ENCODE measurements at regions not wholly inside any gene's neighbourhood (a gene's known extent, or its start where the extent isn't known, plus 50 kb on each side); places are given as distances from the start of the nearest gene placed in this dataset.

DNA sequence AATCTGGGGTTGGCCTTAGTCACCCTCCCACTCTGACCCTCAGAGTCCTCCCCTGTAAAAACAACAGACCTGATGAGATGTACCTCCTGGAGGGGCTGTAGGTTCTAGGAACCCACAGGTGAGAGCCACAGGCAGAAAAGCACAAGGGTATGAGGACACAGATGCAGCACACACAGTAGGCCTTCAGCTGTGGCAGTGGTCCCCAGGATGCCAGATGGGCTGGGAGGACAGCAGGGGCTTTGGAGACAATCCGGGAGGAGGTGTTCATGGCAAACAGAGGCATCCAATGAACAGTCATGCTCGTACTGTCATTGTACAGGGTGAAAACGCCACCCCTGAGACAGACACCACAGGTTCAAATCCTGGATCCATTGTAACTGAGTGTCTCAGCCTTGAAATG, 463.1 kb downstream of the MATN1 start:
- H3K27me3 Mint-ChIP-seq: peaks cover 20% of the 10 kb centered on the region
- no peak overlapping the region for H3K27ac Mint-ChIP-seq (ENCODE audit: low read depth)
- no peak overlapping the region for H3K4me3 Mint-ChIP-seq
- no peaks in the 10 kb centered on the region for H3K36me3 Mint-ChIP-seq (ENCODE audit: insufficient read depth)
- DNase-seq (ENCODE audit: low spot score in 2 of 2): no peak
- H3K4me1 Mint-ChIP-seq: no peaks in the 10 kb centered on the region
- no peak for ATAC-seq (replicated peaks; ENCODE audit: extremely low read depth, poor library complexity, severe bottlenecking)
- H3K9me3 Mint-ChIP-seq: peaks cover 5% of the 10 kb centered on the region

DNA sequence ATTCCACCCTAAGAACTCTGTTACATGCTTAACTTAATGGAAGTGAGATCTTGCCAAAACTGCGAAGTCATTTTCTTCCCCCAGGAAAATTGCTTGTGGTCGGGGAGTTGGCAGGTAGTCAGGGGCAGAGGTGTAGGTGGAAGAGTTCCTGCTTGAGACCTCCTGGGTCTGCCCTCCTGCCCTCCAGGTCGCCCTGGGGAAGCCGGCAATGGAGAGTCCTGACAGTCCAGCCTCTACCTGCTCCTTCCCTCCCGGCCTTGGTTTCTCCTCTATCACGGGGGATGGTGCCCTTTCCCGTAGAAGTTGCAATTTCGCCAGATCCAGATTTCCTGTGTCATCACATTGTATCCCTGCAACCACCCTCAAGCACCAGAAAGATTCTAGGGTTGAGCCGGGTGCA, 463.8 kb downstream of the MATN1 start:
- Mint-ChIP-seq H3K36me3 (ENCODE audit: insufficient read depth) (no peaks in the 10 kb centered on the region), H3K27ac (ENCODE audit: low read depth) (no peak overlapping the region), H3K4me3 (no peak overlapping the region), H3K4me1 (no peaks in the 10 kb centered on the region), H3K9me3 (peaks cover 5% of the 10 kb centered on the region), H3K27me3 (peaks cover 25% of the 10 kb centered on the region)
- DNase-seq (ENCODE audit: low spot score in 2 of 2) (no peak), ATAC-seq (replicated peaks; ENCODE audit: extremely low read depth, poor library complexity, severe bottlenecking) (no peak)

DNA sequence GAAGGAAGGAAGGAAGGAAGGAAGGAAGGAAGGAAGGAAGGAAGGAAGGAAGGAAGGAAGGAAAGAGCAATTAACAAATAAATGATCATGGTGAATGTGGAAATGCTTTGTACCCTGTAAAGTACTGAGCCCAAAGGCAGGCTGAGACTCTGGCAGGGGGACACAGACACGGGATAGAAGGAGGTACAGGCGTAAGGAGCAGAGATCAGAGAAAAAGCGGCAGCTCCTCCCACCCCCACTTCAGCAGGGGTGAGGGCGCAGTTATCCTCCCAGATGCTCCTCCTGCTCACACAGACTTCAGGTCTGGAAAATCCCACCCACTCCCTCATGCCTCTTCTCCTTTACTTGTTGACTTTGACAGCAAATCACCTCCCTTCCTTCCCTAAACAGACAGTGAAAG, 464.5 kb downstream of the MATN1 start:
- Mint-ChIP-seq H3K27ac (ENCODE audit: low read depth) (no peak overlapping the region), H3K27me3 (peaks cover 33% of the 10 kb centered on the region), H3K36me3 (ENCODE audit: insufficient read depth) (no peaks in the 10 kb centered on the region), H3K9me3 (peaks cover 5% of the 10 kb centered on the region), H3K4me1 (no peaks in the 10 kb centered on the region), H3K4me3 (no peak overlapping the region)
- no peak for ATAC-seq (replicated peaks; ENCODE audit: extremely low read depth, poor library complexity, severe bottlenecking)
- no peak for DNase-seq (ENCODE audit: low spot score in 2 of 2)

DNA sequence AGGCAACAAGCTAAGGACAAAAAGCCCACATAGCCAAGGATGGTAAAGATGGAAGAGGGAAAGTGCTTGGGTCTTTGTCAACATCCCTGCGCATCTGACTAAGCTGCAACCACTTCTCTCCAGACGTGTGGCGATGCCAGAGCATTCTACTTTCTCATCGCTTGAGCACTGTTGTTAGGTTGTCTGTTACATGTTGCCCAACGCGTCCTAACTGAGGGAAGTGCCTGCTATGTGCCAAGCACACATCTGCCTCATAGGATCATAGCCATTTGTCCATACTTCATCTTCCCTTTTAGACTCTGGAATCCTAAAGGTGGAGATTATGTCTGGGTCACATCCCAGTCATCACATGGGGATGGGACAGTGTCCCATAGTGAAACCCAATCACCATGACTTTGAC, 464.9 kb downstream of the MATN1 start:
- no peak for DNase-seq (ENCODE audit: low spot score in 2 of 2)
- no peak for ATAC-seq (replicated peaks; ENCODE audit: extremely low read depth, poor library complexity, severe bottlenecking)
- peaks cover 37% of the 10 kb centered on the region for H3K27me3 Mint-ChIP-seq
- H3K4me1 Mint-ChIP-seq: no peaks in the 10 kb centered on the region
- H3K27ac Mint-ChIP-seq (ENCODE audit: low read depth): no peak overlapping the region
- H3K9me3 Mint-ChIP-seq: peaks cover 5% of the 10 kb centered on the region
- no peak overlapping the region for H3K4me3 Mint-ChIP-seq
- H3K36me3 Mint-ChIP-seq (ENCODE audit: insufficient read depth): no peaks in the 10 kb centered on the region

DNA sequence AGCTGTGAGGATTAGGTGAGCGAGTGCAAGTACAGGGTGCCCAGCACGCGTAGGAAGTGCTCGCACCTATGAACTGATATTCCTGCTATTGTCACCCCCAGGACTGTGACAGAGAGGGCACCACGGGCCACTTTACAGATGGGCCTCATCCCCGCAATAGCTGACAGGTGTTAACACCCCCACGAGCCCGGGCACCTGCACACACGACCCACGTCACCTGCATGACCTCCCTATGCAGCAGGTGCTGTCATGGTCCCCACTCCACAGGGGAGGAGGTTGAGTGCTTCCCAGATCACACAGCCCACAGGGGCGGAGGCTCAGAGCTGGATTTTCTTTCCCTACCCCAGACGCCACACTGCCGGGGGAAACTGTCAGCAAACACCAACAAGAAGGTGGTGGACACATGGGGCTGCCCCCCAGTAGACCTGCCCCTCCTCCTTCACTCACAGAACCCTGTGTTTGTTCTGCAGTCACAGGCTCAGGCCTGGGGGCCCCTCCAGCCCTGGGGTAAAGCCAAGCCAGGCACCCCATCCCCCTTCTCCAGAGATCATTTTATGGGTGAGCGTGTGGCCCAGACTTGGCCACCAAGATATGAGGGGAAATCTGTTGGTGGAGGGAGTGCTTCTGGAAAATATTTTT, 465.5 kb downstream of the MATN1 start:
- H3K27ac Mint-ChIP-seq (ENCODE audit: low read depth): no peak overlapping the region
- H3K27me3 Mint-ChIP-seq: peaks cover 43% of the 10 kb centered on the region
- H3K9me3 Mint-ChIP-seq: peaks cover 5% of the 10 kb centered on the region
- DNase-seq (ENCODE audit: low spot score in 2 of 2): no peak
- no peak for ATAC-seq (replicated peaks; ENCODE audit: extremely low read depth, poor library complexity, severe bottlenecking)
- no peaks in the 10 kb centered on the region for H3K4me1 Mint-ChIP-seq
- H3K4me3 Mint-ChIP-seq: no peak overlapping the region
- H3K36me3 Mint-ChIP-seq (ENCODE audit: insufficient read depth): no peaks in the 10 kb centered on the region

DNA sequence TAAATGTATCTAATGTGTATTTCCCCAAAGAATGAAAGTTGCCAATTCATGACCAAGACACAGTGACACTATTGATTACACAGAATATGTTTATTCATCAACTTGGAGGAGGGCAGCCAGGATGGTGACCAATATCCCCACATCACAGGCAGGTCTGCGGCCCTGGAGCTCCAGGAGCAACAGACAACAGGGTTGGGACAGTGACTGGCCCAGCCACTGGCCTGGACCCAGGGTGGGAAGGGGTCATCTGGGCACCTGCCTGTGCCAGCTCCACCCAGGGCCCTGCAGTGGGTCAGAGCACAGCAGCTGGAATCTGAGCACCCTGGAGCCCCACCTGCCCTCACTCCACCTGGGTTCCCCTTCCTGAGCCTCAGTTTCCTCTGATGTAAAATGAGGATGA, 466.1 kb downstream of the MATN1 start:
- no peak for ATAC-seq (replicated peaks; ENCODE audit: extremely low read depth, poor library complexity, severe bottlenecking)
- Mint-ChIP-seq H3K9me3 (peaks cover 5% of the 10 kb centered on the region), H3K27ac (ENCODE audit: low read depth) (no peak overlapping the region), H3K4me3 (no peak overlapping the region), H3K27me3 (peaks cover 48% of the 10 kb centered on the region), H3K4me1 (no peaks in the 10 kb centered on the region), H3K36me3 (ENCODE audit: insufficient read depth) (no peaks in the 10 kb centered on the region)
- no peak for DNase-seq (ENCODE audit: low spot score in 2 of 2)

DNA sequence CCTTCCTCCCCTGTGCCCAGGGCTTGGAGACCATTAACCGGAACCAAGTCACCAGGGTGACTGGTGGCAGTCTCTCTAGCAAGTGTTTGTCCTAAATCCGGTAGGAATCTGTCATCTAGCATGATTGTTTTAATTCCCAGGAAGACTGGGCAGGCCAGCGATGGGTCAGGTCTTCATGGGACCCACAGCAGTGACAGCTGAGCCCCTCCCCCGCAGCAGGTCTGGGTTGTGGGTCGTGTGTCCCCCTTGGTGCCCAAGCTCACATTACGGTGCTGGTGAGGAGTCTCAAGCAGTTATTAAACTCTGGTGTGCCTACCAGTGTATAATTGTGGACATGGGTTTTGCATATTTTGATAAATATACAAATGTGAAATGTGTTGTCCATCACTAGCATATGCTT, 466.5 kb downstream of the MATN1 start:
- H3K4me3 Mint-ChIP-seq: no peak overlapping the region
- H3K9me3 Mint-ChIP-seq: peaks cover 5% of the 10 kb centered on the region
- no peaks in the 10 kb centered on the region for H3K36me3 Mint-ChIP-seq (ENCODE audit: insufficient read depth)
- ATAC-seq (replicated peaks; ENCODE audit: extremely low read depth, poor library complexity, severe bottlenecking): no peak
- no peak for DNase-seq (ENCODE audit: low spot score in 2 of 2)
- no peak overlapping the region for H3K27ac Mint-ChIP-seq (ENCODE audit: low read depth)
- peaks cover 53% of the 10 kb centered on the region for H3K27me3 Mint-ChIP-seq
- H3K4me1 Mint-ChIP-seq: no peaks in the 10 kb centered on the region

DNA sequence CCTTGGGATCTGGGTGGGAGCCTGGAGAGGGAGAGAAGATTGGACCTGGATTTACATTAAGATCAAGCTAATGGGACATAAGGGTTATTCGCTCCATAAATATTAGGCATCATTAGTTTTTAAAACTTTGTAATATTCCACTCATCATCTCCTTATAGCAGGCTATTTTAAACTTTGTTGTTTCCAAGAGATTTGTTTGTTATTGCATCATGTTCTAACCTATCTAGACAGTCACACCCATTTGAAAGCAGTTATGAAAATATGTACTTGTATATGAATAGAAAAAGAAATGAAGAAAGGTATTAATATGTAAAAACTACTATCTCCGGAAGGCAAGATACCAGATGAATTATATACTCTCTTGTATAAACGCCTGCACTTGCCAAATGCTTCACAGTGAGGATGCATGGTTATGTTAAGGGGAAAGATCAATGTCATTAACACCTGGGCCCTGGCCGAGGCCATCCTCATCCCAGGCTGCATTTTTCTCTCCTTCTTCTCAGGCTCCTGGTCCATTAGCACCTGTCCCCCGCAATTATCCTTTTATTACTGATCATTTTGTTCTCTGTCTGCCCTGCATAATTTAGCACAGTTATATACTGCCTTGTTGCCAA, 468.2 kb downstream of the MATN1 start:
- ATAC-seq (replicated peaks; ENCODE audit: extremely low read depth, poor library complexity, severe bottlenecking) (no peak), DNase-seq (ENCODE audit: low spot score in 2 of 2) (no peak)
- no peaks in the 10 kb centered on the region for H3K4me1 Mint-ChIP-seq
- H3K4me3 Mint-ChIP-seq: no peak overlapping the region
- peaks cover 66% of the 10 kb centered on the region for H3K27me3 Mint-ChIP-seq
- no peaks in the 10 kb centered on the region for H3K36me3 Mint-ChIP-seq (ENCODE audit: insufficient read depth)
- H3K27ac Mint-ChIP-seq (ENCODE audit: low read depth): no peak overlapping the region
- no peaks in the 10 kb centered on the region for H3K9me3 Mint-ChIP-seq

DNA sequence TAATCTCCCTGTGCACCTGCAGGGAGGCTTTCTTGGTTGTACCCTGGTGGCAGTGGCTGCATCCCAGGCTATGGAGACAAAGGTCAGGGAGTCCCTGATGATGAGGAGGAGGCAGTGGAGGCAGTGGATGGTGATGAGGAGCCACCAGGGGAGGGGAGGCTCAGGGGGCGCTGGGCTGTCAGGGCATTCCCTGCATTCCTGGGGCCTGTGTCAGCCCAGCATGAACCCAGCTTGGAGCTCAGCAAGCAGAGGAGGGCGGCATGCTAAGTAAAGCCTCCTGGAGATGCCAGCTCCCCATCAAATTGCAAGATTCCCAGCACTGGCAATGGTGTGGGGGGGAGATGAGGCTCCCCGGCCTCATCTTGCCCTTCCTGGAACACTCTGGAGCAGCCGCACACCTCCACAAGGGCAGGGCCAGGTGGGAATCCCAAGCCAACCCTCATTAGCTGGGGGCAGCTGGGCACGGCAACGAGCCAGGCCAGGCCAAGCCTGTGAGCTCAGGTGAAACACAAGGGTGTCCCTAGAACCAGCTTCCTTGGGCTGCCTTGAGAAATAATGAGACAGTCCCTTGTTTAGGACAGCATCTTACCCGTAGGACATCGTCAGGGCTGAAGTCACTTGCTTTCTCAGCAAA, 469.5 kb downstream of the MATN1 start:
- DNase-seq (ENCODE audit: low spot score in 2 of 2): no peak
- Mint-ChIP-seq H3K4me1 (no peaks in the 10 kb centered on the region), H3K27ac (ENCODE audit: low read depth) (no peak overlapping the region), H3K9me3 (no peaks in the 10 kb centered on the region), H3K27me3 (peaks cover 59% of the 10 kb centered on the region), H3K36me3 (ENCODE audit: insufficient read depth) (no peaks in the 10 kb centered on the region), H3K4me3 (no peak overlapping the region)
- ATAC-seq (replicated peaks; ENCODE audit: extremely low read depth, poor library complexity, severe bottlenecking): no peak

DNA sequence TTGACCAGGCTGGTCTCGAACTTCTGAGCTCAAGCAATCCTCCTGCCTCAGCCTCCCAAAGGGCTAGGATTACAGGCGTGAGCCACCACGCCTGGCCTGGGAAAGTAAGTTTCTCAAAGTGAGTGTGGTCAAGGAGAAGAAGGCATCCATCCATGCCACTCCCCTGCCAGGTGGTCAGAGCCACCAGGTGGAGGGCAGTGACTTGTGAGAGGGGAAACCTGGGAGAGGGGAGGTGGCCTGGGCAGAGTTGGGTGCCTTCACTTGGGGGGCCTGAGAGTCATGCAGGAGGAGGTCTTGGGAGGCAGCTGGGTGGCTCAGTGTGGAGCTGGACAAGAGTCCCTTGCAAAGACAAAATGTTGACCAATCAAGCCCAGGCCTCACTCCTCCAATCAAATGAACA, 470.0 kb downstream of the MATN1 start:
- Mint-ChIP-seq H3K27me3 (peaks cover 53% of the 10 kb centered on the region), H3K9me3 (no peaks in the 10 kb centered on the region), H3K4me3 (no peak overlapping the region), H3K4me1 (no peaks in the 10 kb centered on the region), H3K27ac (ENCODE audit: low read depth) (no peak overlapping the region), H3K36me3 (ENCODE audit: insufficient read depth) (no peaks in the 10 kb centered on the region)
- no peak for DNase-seq (ENCODE audit: low spot score in 2 of 2)
- no peak for ATAC-seq (replicated peaks; ENCODE audit: extremely low read depth, poor library complexity, severe bottlenecking)

DNA sequence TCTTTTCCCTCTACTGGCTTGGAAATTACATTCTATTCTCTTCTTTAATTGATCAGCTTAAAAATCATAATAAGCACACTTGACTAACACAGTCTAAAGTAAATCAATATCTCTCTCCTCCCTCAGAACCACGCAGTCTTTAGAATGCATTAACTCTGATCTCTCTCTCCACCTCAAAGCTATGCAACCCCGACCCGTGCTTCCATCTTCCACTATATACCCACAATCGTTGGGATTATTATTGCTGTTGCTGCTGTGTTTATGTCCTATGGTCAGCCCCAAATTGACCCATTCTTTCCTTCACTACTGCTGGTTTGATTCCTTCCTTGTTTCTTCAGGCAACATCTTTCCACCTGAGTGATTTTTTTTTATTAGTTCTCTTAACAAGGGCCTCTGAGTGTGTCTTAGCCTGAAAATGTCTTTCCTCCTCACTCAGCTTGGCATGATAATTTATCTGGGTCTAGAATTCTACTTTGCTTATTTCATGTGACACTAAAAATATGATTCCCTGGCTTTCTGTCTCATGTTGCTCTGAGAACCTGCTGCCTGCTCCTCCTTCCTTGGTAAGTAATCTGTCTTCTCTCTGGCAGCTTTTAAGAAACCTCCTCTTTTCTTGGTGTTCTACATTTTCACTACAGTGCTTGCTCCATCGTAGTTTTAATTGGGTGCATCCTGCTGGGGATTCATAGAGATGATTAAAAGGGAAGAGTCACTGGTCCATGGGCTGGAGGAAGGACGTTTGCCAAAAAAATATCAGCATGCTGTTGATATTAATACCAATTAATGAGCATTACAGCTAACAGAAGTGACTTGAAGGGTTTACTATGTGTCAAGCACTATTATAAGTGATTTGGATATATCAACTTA, 472.2 kb downstream of the MATN1 start:
- Mint-ChIP-seq H3K36me3 (ENCODE audit: insufficient read depth) (no peaks in the 10 kb centered on the region), H3K27ac (ENCODE audit: low read depth) (no peak overlapping the region), H3K4me3 (no peak overlapping the region), H3K9me3 (no peaks in the 10 kb centered on the region), H3K27me3 (peaks cover 47% of the 10 kb centered on the region), H3K4me1 (no peaks in the 10 kb centered on the region)
- ATAC-seq (replicated peaks; ENCODE audit: extremely low read depth, poor library complexity, severe bottlenecking) (no peak), DNase-seq (ENCODE audit: low spot score in 2 of 2) (no peak)

DNA sequence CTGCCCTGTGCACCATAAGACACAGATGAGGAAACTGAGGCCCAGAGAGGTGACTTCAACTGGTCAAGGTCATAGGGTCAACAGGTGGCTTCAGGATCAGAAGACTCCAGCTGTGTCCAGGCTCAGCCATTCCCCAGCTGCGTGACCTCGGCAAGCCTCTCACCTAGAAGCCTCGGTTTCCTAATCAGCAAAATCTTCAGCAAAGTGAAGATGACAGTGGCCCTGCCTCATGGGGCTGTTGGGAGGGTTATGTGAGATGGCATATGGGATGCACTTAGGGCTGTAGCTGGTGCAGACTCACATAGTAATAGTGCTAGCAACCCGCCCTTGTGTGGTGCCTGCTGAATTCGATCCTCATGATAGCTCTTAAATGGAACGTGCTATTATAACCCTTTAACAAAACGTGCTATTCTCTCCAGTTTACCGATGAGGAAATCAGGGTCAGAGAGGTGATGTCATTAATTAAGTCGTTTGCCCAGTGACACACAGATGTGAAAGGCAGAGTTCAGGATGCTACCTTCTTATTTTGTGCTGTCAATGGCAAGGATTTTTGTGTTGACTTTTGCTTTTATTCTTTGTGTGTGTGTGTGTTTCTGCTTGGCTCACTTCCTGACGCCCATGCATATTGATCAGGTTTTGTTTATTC, 472.9 kb downstream of the MATN1 start:
- no peaks in the 10 kb centered on the region for H3K4me1 Mint-ChIP-seq
- peaks cover 47% of the 10 kb centered on the region for H3K27me3 Mint-ChIP-seq
- H3K4me3 Mint-ChIP-seq: no peak overlapping the region
- DNase-seq (ENCODE audit: low spot score in 2 of 2) (no peak), ATAC-seq (replicated peaks; ENCODE audit: extremely low read depth, poor library complexity, severe bottlenecking) (no peak)
- no peaks in the 10 kb centered on the region for H3K36me3 Mint-ChIP-seq (ENCODE audit: insufficient read depth)
- no peaks in the 10 kb centered on the region for H3K9me3 Mint-ChIP-seq
- no peak overlapping the region for H3K27ac Mint-ChIP-seq (ENCODE audit: low read depth)
